SK-N-SH (cell line): ENCODE measurements at regions not wholly inside any gene's neighbourhood (a gene's known extent, or its start where the extent isn't known, plus 50 kb on each side); places are given as distances from the start of the nearest gene placed in this dataset.

Source experiments
- EP300 ChIP-seq, 2 experiments: IDR thresholded peaks; 2 replicates each; pipeline versions ENCODE4 v1.4.0 to v1.6.1; 2012; ENCODE audit warnings: borderline replicate concordance in 1 of 2, low read depth in 1 of 2, low read length in 1 of 2
- EZH2phosphoT487 ChIP-seq: fragments of 200-600 bp; sonication (generic); IDR thresholded peaks from 2 replicates; pipeline ENCODE4 v1.6.1; 2017; ENCODE audit warnings: low read depth, mixed run types, mild to moderate bottlenecking, antibody characterized with exemption, moderate library complexity, borderline replicate concordance
- PBX3 ChIP-seq: IDR thresholded peaks from 2 replicates; pipeline ENCODE4; 2012
- POLR2AphosphoS5 ChIP-seq: IDR thresholded peaks from 2 replicates; pipeline ENCODE4 v1.6.1; 2012; ENCODE audit warnings: low read depth, low read length
- ZBTB33 ChIP-seq: IDR thresholded peaks from 2 replicates; pipeline ENCODE4 v1.4.0; 2012; ENCODE audit warnings: low read depth, borderline replicate concordance
- TF ChIP-seq, protein P1 (sequence below): fragments of 200-600 bp; sonication (generic); IDR thresholded peaks from 2 replicates; pipeline ENCODE4 v1.6.1; 2017; ENCODE audit warnings: antibody characterized with exemption, mild to moderate bottlenecking, moderate library complexity
- TF ChIP-seq, protein P2 (sequence below): IDR thresholded peaks from 2 replicates; pipeline ENCODE4 v1.4.0; 2012; ENCODE audit warnings: low read depth
- TF ChIP-seq, protein P3 (sequence below): fragments of 150-350 bp; IDR thresholded peaks from 2 replicates; pipeline ENCODE4 v1.6.1; 2017; ENCODE audit warnings: antibody characterized with exemption, low read length, low read depth, borderline replicate concordance

- TF ChIP-seq, protein P1, sequence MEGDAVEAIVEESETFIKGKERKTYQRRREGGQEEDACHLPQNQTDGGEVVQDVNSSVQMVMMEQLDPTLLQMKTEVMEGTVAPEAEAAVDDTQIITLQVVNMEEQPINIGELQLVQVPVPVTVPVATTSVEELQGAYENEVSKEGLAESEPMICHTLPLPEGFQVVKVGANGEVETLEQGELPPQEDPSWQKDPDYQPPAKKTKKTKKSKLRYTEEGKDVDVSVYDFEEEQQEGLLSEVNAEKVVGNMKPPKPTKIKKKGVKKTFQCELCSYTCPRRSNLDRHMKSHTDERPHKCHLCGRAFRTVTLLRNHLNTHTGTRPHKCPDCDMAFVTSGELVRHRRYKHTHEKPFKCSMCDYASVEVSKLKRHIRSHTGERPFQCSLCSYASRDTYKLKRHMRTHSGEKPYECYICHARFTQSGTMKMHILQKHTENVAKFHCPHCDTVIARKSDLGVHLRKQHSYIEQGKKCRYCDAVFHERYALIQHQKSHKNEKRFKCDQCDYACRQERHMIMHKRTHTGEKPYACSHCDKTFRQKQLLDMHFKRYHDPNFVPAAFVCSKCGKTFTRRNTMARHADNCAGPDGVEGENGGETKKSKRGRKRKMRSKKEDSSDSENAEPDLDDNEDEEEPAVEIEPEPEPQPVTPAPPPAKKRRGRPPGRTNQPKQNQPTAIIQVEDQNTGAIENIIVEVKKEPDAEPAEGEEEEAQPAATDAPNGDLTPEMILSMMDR, result no peak
- TF ChIP-seq POLR2AphosphoS5, result no peak
- no peak for TF ChIP-seq ZBTB33
- TF ChIP-seq, protein P2, sequence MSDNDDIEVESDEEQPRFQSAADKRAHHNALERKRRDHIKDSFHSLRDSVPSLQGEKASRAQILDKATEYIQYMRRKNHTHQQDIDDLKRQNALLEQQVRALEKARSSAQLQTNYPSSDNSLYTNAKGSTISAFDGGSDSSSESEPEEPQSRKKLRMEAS, result no peak
- no peak for TF ChIP-seq EZH2phosphoT487
- no peak for TF ChIP-seq PBX3
- TF ChIP-seq EP300 (IDR thresholded peaks at IDR 0.05; ENCODE audit: borderline replicate concordance in 1 of 2, low read depth in 1 of 2, low read length in 1 of 2), result no peak
- TF ChIP-seq, protein P3, sequence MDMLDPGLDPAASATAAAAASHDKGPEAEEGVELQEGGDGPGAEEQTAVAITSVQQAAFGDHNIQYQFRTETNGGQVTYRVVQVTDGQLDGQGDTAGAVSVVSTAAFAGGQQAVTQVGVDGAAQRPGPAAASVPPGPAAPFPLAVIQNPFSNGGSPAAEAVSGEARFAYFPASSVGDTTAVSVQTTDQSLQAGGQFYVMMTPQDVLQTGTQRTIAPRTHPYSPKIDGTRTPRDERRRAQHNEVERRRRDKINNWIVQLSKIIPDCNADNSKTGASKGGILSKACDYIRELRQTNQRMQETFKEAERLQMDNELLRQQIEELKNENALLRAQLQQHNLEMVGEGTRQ, result no peak
These were observed 72.6 kb upstream of the SLC35F4 start for GRCh38 chr14:57938533-57938932.
